OCI-LY7 (cell line): ENCODE measurements at regions not wholly inside any gene's neighbourhood (a gene's known extent, or its start where the extent isn't known, plus 50 kb on each side); places are given as distances from the start of the nearest gene placed in this dataset.

ENCODE experiments used
- EZH2phosphoT487 ChIP-seq: fragments of 200-600 bp; sonication (generic); IDR thresholded peaks from 2 replicates; pipeline ENCODE4 v1.6.1; 2018; ENCODE audit warnings: low read depth, borderline replicate concordance, mild to moderate bottlenecking, mixed run types, antibody characterized with exemption, low read length, moderate library complexity, mixed read lengths
- TF ChIP-seq, protein P1 (sequence below): fragments of 200-600 bp; sonication (generic); conservative IDR thresholded peaks from 2 replicates; pipeline ENCODE4 v1.5.1; 2014; ENCODE audit warnings: mild to moderate bottlenecking, antibody characterized with exemption, low read length, moderate library complexity, mixed read lengths

DNA sequence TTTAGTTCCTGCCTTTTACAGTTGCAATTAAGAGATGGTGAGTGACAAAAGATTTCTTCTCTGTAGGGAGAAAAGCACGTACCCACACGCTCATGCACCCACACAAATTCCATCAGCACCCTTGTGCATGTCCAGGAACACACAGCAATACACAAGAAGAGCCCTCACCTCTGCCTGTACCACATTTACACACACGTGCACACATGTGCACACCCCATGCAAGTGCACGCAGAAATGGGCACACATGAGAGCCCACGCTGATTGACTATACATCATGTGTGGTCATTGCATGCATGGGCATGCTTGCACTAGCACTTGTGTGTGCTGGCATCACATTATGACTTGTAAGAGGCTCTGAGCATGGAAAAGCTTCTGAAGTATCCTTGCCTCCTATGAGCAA lies 70.5 kb downstream of the SERPINA3 start:
- TF ChIP-seq, protein P1, sequence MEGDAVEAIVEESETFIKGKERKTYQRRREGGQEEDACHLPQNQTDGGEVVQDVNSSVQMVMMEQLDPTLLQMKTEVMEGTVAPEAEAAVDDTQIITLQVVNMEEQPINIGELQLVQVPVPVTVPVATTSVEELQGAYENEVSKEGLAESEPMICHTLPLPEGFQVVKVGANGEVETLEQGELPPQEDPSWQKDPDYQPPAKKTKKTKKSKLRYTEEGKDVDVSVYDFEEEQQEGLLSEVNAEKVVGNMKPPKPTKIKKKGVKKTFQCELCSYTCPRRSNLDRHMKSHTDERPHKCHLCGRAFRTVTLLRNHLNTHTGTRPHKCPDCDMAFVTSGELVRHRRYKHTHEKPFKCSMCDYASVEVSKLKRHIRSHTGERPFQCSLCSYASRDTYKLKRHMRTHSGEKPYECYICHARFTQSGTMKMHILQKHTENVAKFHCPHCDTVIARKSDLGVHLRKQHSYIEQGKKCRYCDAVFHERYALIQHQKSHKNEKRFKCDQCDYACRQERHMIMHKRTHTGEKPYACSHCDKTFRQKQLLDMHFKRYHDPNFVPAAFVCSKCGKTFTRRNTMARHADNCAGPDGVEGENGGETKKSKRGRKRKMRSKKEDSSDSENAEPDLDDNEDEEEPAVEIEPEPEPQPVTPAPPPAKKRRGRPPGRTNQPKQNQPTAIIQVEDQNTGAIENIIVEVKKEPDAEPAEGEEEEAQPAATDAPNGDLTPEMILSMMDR: no peak
- no peak for TF ChIP-seq EZH2phosphoT487
